ENCODE measurements at regions not wholly inside any gene's neighbourhood (a gene's known extent, or its start where the extent isn't known, plus 50 kb on each side); places are given as distances from the start of the nearest gene placed in this dataset.

- TF ChIP-seq YY1 (IDR thresholded peaks at IDR 0.05; ENCODE audit: insufficient read depth, insufficient read length) (no peak), SUZ12 (IDR thresholded peaks at IDR 0.05; ENCODE audit: extremely low read depth, insufficient read depth, insufficient read length) (no peak), ZNF274 (IDR thresholded peaks at IDR 0.05; ENCODE audit: low read depth, low read length) (no peak)
These were observed 506.9 kb upstream of the NAALADL2 start for GRCh38 chr3:174352227-174352626.

Measured in NT2/D1 (cell line).